ENCODE measurements at regions not wholly inside any gene's neighbourhood (a gene's known extent, or its start where the extent isn't known, plus 50 kb on each side); places are given as distances from the start of the nearest gene placed in this dataset.

DNA sequence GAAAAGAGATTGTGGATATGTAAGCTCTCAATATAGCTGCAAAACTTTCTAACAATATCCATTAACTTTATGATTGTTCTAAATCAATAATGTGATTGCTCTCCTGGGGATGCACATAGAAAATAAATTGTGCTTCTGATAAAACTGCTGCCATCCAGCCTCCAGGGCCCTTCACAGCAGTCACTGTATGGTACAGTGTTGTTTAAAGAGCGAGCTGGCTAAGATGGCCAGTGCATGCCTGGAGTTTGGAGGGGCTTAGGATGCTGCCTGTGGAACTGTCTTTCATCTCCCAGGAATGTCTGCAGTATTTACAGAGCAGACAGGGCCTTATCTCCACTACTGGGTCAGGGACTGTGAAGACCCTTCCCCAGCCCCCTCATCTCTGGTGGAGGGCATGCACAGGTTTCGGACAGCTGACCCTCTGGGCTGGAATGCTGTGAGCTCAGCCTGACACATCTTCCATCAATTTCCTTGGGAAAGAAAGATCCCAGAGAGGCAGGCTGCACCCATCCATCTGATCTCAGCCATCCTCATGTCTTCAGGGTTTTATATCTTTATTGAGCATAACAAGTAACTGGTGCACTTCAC lies 137.0 kb downstream of the PLPP3 start:
- Histone ChIP-seq H3K36me3 (ENCODE audit: control insufficient read depth, insufficient read depth, low read length) (no peaks in the 10 kb centered on the region), H3K9ac (ENCODE audit: low read length) (no peak overlapping the region), H3K27ac (ENCODE audit: low read depth, low read length) (no peak overlapping the region), H3K4me1 (ENCODE audit: control insufficient read depth, insufficient read depth, low read length) (peaks cover 8% of the 10 kb centered on the region), H3K4me3 (ENCODE audit: low read length) (no peak overlapping the region), H3K27me3 (ENCODE audit: control insufficient read depth, insufficient read depth, low read length) (no peaks in the 10 kb centered on the region)

GRCh38 chr1:56441601-56442000 lies 137.8 kb downstream of the PLPP3 start:
- H3K36me3 ChIP-seq (ENCODE audit: control insufficient read depth, insufficient read depth, low read length): no peaks in the 10 kb centered on the region
- no peak overlapping the region for H3K9ac ChIP-seq (ENCODE audit: low read length)
- no peaks in the 10 kb centered on the region for H3K27me3 ChIP-seq (ENCODE audit: control insufficient read depth, insufficient read depth, low read length)
- H3K4me1 ChIP-seq (ENCODE audit: control insufficient read depth, insufficient read depth, low read length): peaks cover 1% of the 10 kb centered on the region
- no peak overlapping the region for H3K4me3 ChIP-seq (ENCODE audit: low read length)
- no peak overlapping the region for H3K27ac ChIP-seq (ENCODE audit: low read depth, low read length)

- H3K4me1 ChIP-seq (ENCODE audit: control insufficient read depth, insufficient read depth, low read length): no peaks in the 10 kb centered on the region
These were observed 139.6 kb downstream of the PLPP3 start for GRCh38 chr1:56439610-56440264.

GRCh38 chr1:56438901-56439551 lies 140.3 kb downstream of the PLPP3 start:
- Histone ChIP-seq H3K27me3 (ENCODE audit: control insufficient read depth, insufficient read depth, low read length) (no peaks in the 10 kb centered on the region), H3K36me3 (ENCODE audit: control insufficient read depth, insufficient read depth, low read length) (no peaks in the 10 kb centered on the region), H3K4me1 (ENCODE audit: control insufficient read depth, insufficient read depth, low read length) (no peaks in the 10 kb centered on the region), H3K4me3 (ENCODE audit: low read length) (no peak overlapping the region), H3K27ac (ENCODE audit: low read depth, low read length) (no peak overlapping the region), H3K9ac (ENCODE audit: low read length) (no peak overlapping the region)

More at GRCh38 chr1:56439610-56440264, 139.6 kb downstream of the PLPP3 start:
- Histone ChIP-seq H3K9ac (ENCODE audit: low read length) (no peak overlapping the region), H3K4me3 (ENCODE audit: low read length) (no peak overlapping the region), H3K27me3 (ENCODE audit: control insufficient read depth, insufficient read depth, low read length) (no peaks in the 10 kb centered on the region), H3K27ac (ENCODE audit: low read depth, low read length) (no peak overlapping the region), H3K36me3 (ENCODE audit: control insufficient read depth, insufficient read depth, low read length) (no peaks in the 10 kb centered on the region)

GRCh38 chr1:56437959-56438358 lies 141.4 kb downstream of the PLPP3 start:
- no peak overlapping the region for H3K27ac ChIP-seq (ENCODE audit: low read depth, low read length)
- H3K4me1 ChIP-seq (ENCODE audit: control insufficient read depth, insufficient read depth, low read length): no peaks in the 10 kb centered on the region
- no peak overlapping the region for H3K4me3 ChIP-seq (ENCODE audit: low read length)
- H3K36me3 ChIP-seq (ENCODE audit: control insufficient read depth, insufficient read depth, low read length): no peaks in the 10 kb centered on the region
- H3K27me3 ChIP-seq (ENCODE audit: control insufficient read depth, insufficient read depth, low read length): no peaks in the 10 kb centered on the region
- H3K9ac ChIP-seq (ENCODE audit: low read length): no peak overlapping the region

- H3K36me3 ChIP-seq (ENCODE audit: control insufficient read depth, insufficient read depth, low read length): no peaks in the 10 kb centered on the region
- H3K4me1 ChIP-seq (ENCODE audit: control insufficient read depth, insufficient read depth, low read length): no peaks in the 10 kb centered on the region
- H3K9ac ChIP-seq (ENCODE audit: low read length): no peak overlapping the region
- H3K27ac ChIP-seq (ENCODE audit: low read depth, low read length): no peak overlapping the region
- H3K4me3 ChIP-seq (ENCODE audit: low read length): no peak overlapping the region
- no peaks in the 10 kb centered on the region for H3K27me3 ChIP-seq (ENCODE audit: control insufficient read depth, insufficient read depth, low read length)
These were observed 142.4 kb downstream of the PLPP3 start for GRCh38 chr1:56436912-56437417.

DNA sequence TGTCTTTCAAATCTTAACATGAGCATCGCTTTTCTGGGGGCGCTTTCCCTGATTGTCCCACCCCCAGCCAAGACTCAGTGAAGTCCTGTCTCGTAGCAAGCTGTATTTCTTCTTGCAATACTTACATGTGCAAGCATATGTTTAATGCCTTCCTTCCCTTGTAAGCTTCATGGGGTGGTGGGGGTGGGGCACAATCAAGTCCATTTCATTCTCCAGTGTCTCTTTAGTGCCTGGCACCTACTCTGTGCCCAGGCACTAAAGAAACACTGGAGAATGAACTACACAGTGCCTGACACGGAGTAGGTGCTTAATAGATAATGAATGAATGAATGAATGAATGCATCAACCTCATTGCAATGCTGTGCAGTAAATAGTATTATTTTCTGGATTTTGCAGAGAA lies 143.1 kb downstream of the PLPP3 start:
- H3K27me3 ChIP-seq (ENCODE audit: control insufficient read depth, insufficient read depth, low read length): no peaks in the 10 kb centered on the region
- H3K9ac ChIP-seq (ENCODE audit: low read length): no peak overlapping the region
- H3K27ac ChIP-seq (ENCODE audit: low read depth, low read length): no peak overlapping the region
- H3K4me3 ChIP-seq (ENCODE audit: low read length): no peak overlapping the region
- no peaks in the 10 kb centered on the region for H3K4me1 ChIP-seq (ENCODE audit: control insufficient read depth, insufficient read depth, low read length)
- no peaks in the 10 kb centered on the region for H3K36me3 ChIP-seq (ENCODE audit: control insufficient read depth, insufficient read depth, low read length)

- Histone ChIP-seq H3K27me3 (ENCODE audit: control insufficient read depth, insufficient read depth, low read length) (no peaks in the 10 kb centered on the region), H3K9ac (ENCODE audit: low read length) (no peak overlapping the region), H3K36me3 (ENCODE audit: control insufficient read depth, insufficient read depth, low read length) (no peaks in the 10 kb centered on the region), H3K4me1 (ENCODE audit: control insufficient read depth, insufficient read depth, low read length) (no peaks in the 10 kb centered on the region), H3K4me3 (ENCODE audit: low read length) (no peak overlapping the region), H3K27ac (ENCODE audit: low read depth, low read length) (no peak overlapping the region)
These were observed 143.7 kb downstream of the PLPP3 start for GRCh38 chr1:56435434-56436262.

GRCh38 chr1:56434740-56435139 lies 144.6 kb downstream of the PLPP3 start:
- H3K27ac ChIP-seq (ENCODE audit: low read depth, low read length): no peak overlapping the region
- no peaks in the 10 kb centered on the region for H3K36me3 ChIP-seq (ENCODE audit: control insufficient read depth, insufficient read depth, low read length)
- no peaks in the 10 kb centered on the region for H3K4me1 ChIP-seq (ENCODE audit: control insufficient read depth, insufficient read depth, low read length)
- H3K27me3 ChIP-seq (ENCODE audit: control insufficient read depth, insufficient read depth, low read length): no peaks in the 10 kb centered on the region
- no peak overlapping the region for H3K4me3 ChIP-seq (ENCODE audit: low read length)
- H3K9ac ChIP-seq (ENCODE audit: low read length): no peak overlapping the region

- Histone ChIP-seq H3K27ac (ENCODE audit: low read depth, low read length) (no peak overlapping the region), H3K9ac (ENCODE audit: low read length) (no peak overlapping the region), H3K36me3 (ENCODE audit: control insufficient read depth, insufficient read depth, low read length) (no peaks in the 10 kb centered on the region), H3K27me3 (ENCODE audit: control insufficient read depth, insufficient read depth, low read length) (no peaks in the 10 kb centered on the region), H3K4me3 (ENCODE audit: low read length) (no peak overlapping the region), H3K4me1 (ENCODE audit: control insufficient read depth, insufficient read depth, low read length) (no peaks in the 10 kb centered on the region)
These were observed 145.3 kb downstream of the PLPP3 start for GRCh38 chr1:56434025-56434424.

DNA sequence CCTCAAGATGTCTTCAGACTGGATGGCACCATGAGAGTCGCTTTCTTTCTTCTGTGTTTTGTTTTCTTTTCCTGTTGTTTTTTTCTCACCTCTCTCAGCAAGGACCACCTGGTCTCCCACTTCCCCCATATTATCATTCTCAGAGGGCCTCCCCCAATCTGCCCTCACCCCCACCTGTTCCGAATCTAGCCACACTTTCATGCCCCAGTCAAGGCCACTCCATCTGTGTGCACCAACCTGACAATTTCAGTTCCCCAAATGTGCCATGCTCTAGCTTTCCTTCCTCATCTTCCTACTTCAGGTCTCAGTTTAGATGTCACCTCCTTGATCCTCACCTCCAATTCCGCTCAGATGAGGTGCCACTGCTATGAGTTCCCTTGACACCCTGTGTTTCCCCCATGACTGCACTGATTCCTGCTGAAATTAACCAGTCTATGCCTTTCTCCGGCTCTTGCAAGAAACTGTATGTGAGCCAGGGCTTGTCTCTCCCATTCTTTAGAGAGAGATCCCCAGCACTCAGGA lies 146.2 kb downstream of the PLPP3 start:
- no peak overlapping the region for H3K4me3 ChIP-seq (ENCODE audit: low read length)
- no peak overlapping the region for H3K9ac ChIP-seq (ENCODE audit: low read length)
- no peaks in the 10 kb centered on the region for H3K4me1 ChIP-seq (ENCODE audit: control insufficient read depth, insufficient read depth, low read length)
- no peak overlapping the region for H3K27ac ChIP-seq (ENCODE audit: low read depth, low read length)
- H3K36me3 ChIP-seq (ENCODE audit: control insufficient read depth, insufficient read depth, low read length): no peaks in the 10 kb centered on the region
- no peaks in the 10 kb centered on the region for H3K27me3 ChIP-seq (ENCODE audit: control insufficient read depth, insufficient read depth, low read length)

Measured in rectal smooth muscle tissue (tissue), 1 donor.